ENCODE measurements at regions not wholly inside any gene's neighbourhood (a gene's known extent, or its start where the extent isn't known, plus 50 kb on each side); places are given as distances from the start of the nearest gene placed in this dataset.

DNA sequence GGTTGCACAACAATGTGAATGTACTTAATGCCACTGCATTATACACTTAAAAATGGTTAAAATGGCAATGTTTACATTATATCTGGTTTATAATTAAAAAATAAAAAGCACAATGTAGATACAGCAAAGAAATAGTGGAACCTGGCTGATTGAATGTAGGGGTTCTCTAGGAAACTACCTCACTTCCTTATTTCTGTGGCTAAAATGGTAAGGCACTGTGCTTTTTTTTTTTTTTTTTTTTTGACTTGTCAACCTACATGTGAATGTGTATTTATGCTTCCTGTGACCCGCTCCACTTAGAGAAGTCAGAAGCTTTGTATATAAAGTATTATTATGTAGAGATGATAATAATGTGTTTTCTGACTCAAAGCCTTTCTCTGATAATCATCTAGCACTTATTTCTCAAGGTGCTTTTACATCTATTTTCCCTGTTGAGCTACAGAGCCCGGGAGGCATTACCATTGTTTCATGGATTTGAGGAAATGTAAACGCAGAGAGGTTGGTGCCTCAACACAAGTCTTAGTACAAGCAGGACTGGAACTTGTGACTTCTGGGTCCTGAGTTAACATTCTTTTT, 55.0 kb downstream of the SOX4 start:
- H2AFZ ChIP-seq (ENCODE audit: low read depth) = no peak overlapping the region
- no peaks in the 10 kb centered on the region for H3K4me1 ChIP-seq (ENCODE audit: control insufficient read depth in 1 of 2, insufficient read depth in 2 of 2, low read depth in 1 of 2, low read length in 1 of 2)
- TF ChIP-seq ELF1 (IDR thresholded peaks at IDR 0.05) = no peak
- TF ChIP-seq NRF1 (IDR thresholded peaks at IDR 0.05; ENCODE audit: low read depth, low read length) = no peak
- TF ChIP-seq RXRA (IDR thresholded peaks at IDR 0.05; ENCODE audit: borderline replicate concordance, low read depth) = no peak
- no peak for TF ChIP-seq FOXM1 (IDR thresholded peaks at IDR 0.05; ENCODE audit: low read depth)
- TF ChIP-seq CHD2 (IDR thresholded peaks at IDR 0.05; ENCODE audit: low read length, partially characterized antibody) = no peak
- TF ChIP-seq, protein P1, sequence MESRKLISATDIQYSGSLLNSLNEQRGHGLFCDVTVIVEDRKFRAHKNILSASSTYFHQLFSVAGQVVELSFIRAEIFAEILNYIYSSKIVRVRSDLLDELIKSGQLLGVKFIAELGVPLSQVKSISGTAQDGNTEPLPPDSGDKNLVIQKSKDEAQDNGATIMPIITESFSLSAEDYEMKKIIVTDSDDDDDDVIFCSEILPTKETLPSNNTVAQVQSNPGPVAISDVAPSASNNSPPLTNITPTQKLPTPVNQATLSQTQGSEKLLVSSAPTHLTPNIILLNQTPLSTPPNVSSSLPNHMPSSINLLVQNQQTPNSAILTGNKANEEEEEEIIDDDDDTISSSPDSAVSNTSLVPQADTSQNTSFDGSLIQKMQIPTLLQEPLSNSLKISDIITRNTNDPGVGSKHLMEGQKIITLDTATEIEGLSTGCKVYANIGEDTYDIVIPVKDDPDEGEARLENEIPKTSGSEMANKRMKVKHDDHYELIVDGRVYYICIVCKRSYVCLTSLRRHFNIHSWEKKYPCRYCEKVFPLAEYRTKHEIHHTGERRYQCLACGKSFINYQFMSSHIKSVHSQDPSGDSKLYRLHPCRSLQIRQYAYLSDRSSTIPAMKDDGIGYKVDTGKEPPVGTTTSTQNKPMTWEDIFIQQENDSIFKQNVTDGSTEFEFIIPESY (IDR thresholded peaks at IDR 0.05; ENCODE audit: borderline replicate concordance, low read depth) = no peak
- TF ChIP-seq EP300 (IDR thresholded peaks at IDR 0.05; ENCODE audit: borderline replicate concordance in 1 of 2, low read depth in 1 of 2, low read length in 1 of 2) = no peak
- TF ChIP-seq, protein P2, sequence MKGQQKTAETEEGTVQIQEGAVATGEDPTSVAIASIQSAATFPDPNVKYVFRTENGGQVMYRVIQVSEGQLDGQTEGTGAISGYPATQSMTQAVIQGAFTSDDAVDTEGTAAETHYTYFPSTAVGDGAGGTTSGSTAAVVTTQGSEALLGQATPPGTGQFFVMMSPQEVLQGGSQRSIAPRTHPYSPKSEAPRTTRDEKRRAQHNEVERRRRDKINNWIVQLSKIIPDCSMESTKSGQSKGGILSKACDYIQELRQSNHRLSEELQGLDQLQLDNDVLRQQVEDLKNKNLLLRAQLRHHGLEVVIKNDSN (IDR thresholded peaks at IDR 0.05; ENCODE audit: borderline replicate concordance, low read depth) = no peak
- TF ChIP-seq FOSL2 (IDR thresholded peaks at IDR 0.05; ENCODE audit: borderline replicate concordance, low read depth) = no peak
- TF ChIP-seq MEF2A (IDR thresholded peaks at IDR 0.05; ENCODE audit: borderline replicate concordance, low read depth) = no peak
- TF ChIP-seq NFIC (IDR thresholded peaks at IDR 0.05; ENCODE audit: borderline replicate concordance) = no peak
- TF ChIP-seq RCOR1 (IDR thresholded peaks at IDR 0.05; ENCODE audit: low read length) = no peak
- TF ChIP-seq JUND (IDR thresholded peaks at IDR 0.05) = no peak
- TF ChIP-seq, protein P3, sequence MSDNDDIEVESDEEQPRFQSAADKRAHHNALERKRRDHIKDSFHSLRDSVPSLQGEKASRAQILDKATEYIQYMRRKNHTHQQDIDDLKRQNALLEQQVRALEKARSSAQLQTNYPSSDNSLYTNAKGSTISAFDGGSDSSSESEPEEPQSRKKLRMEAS (IDR thresholded peaks at IDR 0.05; ENCODE audit: low read depth) = no peak
- no peak for TF ChIP-seq RFX5 (IDR thresholded peaks at IDR 0.05; ENCODE audit: low read length)
- no peak for TF ChIP-seq POLR2AphosphoS5 (IDR thresholded peaks at IDR 0.05; ENCODE audit: low read depth, low read length)
- no peak for TF ChIP-seq GATA2 (CRISPR knock-in tag; IDR thresholded peaks at IDR 0.05)
- TF ChIP-seq, protein P4, sequence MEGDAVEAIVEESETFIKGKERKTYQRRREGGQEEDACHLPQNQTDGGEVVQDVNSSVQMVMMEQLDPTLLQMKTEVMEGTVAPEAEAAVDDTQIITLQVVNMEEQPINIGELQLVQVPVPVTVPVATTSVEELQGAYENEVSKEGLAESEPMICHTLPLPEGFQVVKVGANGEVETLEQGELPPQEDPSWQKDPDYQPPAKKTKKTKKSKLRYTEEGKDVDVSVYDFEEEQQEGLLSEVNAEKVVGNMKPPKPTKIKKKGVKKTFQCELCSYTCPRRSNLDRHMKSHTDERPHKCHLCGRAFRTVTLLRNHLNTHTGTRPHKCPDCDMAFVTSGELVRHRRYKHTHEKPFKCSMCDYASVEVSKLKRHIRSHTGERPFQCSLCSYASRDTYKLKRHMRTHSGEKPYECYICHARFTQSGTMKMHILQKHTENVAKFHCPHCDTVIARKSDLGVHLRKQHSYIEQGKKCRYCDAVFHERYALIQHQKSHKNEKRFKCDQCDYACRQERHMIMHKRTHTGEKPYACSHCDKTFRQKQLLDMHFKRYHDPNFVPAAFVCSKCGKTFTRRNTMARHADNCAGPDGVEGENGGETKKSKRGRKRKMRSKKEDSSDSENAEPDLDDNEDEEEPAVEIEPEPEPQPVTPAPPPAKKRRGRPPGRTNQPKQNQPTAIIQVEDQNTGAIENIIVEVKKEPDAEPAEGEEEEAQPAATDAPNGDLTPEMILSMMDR (IDR thresholded peaks at IDR 0.05) = no peak
- no peak for TF ChIP-seq MXI1 (IDR thresholded peaks at IDR 0.05; ENCODE audit: low read depth, low read length)
- TF ChIP-seq TEAD4 (IDR thresholded peaks at IDR 0.05; ENCODE audit: borderline replicate concordance, insufficient read depth) = no peak
- H3K27ac ChIP-seq (ENCODE audit: low read depth in 2 of 2, low read length in 1 of 2) = no peak overlapping the region
- POLR2A ChIA-PET = no interaction called here
- no peak overlapping the region for H3K4me3 ChIP-seq (ENCODE audit: low read depth in 2 of 2, low read length in 1 of 2)
- CTCF ChIA-PET = no interaction called here
- no peaks in the 10 kb centered on the region for H3K27me3 ChIP-seq (ENCODE audit: insufficient read depth)
- no peak for DNase-seq
- H4K20me1 ChIP-seq (ENCODE audit: insufficient read depth) = no peaks in the 10 kb centered on the region
- no peak overlapping the region for H3K4me2 ChIP-seq
- no peaks in the 10 kb centered on the region for H3K79me2 ChIP-seq (ENCODE audit: insufficient read depth)
- no peaks in the 10 kb centered on the region for H3K36me3 ChIP-seq (replicated peaks in 1 of 2; ENCODE audit: control insufficient read depth in 1 of 2, insufficient read depth in 2 of 2, low read length in 1 of 2)
- H3K9me2 ChIP-seq = no peaks in the 10 kb centered on the region
- H3K9ac ChIP-seq = no peak overlapping the region
- H3K9me3 ChIP-seq = no peaks in the 10 kb centered on the region
- 88% methylated on average over 3 of the region's 3 CpGs for WGBS (ENCODE audit: low lambda C conversion rate)
- no peaks in the 10 kb centered on the region for H3F3A ChIP-seq (replicated peaks; ENCODE audit: insufficient read depth)
